Fibroblast of gingiva (primary cell): ENCODE measurements at regions not wholly inside any gene's neighbourhood (a gene's known extent, or its start where the extent isn't known, plus 50 kb on each side); places are given as distances from the start of the nearest gene placed in this dataset.
A peak's percentile ranks its signal among the peaks of the same experiment; 100 is the strongest.
"Not testable (repeated sequence)": the region's sequence is repeated elsewhere in the genome, so short reads cannot be mapped to it uniquely, and the experiment has no call there.

Source experiments
- DNase-seq: peaks from one replicate; pipeline ENCODE4 v3.0.0-alpha.2; 2011; ENCODE audit warnings: low read depth

DNA sequence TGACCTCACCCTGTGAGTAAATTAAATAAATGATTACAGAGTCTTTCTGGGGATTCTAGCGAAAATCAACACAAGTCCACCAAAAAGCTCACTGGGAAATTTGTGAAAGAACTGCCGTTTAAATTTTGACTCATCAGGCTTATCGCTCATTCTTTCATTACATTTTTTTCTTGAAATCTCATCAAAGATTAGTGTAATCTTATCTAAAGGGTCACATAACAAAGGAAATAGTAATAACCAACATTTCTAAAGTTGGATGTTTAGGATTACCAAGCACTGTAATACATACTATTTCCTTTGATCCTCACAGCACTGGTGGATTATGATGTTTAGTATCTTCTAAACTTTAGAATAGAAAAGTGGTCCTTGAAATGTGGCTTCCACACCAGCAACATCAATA lies 111.1 kb upstream of the CBLB start:
- DNase-seq, result no peak

DNA sequence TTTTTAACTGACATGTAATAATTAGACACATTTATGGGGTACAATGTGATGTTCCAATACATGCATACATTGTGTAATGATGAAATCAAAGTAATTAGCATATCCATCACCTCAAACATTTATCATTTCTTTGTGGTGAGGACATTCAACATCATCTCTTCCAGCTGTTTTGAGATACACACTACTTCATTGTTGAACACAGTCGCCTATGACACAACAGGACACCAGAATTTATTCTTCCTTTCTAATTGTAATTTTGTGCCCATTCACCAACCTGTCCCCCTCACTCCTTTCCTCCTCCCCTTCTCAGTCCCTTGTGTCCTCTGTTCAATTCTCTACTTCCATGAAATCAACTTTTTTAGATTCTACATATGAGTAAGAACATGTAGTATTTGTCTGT lies 113.4 kb upstream of the CBLB start:
- no peak for DNase-seq

DNA sequence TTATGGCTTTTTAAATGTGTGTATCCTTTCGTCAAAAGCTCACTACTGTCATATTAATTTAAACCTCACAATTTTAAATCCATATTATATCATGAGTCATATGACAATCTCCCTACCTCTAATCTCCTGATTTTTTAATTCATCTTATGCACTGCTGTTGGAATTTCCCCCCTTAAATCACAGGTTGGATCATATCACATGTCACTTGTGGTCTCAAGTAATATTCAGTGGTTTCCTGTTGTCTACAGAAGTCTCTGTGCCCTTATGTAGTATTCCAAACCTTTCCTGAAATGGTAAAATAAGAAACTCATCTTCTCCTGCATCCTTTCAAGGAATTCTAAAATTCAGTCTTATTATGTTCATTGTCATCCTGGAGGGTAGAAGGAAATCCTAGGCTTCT lies 116.0 kb upstream of the CBLB start:
- DNase-seq, result no peak

DNA sequence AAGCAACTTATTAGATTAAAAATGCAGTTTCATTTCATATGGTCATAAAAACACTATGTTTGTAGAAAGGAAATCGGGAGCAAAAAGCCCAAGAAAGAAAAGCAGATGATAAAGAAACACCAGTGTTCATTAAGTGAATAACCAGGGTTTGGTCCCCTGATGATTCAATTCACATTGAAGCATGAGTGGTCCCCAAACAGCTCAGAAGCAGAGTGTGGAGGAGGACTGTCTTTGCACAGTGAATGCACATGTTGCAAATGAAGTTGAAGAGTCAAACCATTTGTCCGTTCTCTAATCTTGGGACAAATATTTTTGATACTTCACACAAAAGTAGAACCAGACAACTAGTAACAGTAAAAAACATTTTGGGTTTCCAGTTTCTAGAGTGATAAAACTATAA lies 117.5 kb upstream of the CBLB start:
- not testable (repeated sequence) for DNase-seq

DNA sequence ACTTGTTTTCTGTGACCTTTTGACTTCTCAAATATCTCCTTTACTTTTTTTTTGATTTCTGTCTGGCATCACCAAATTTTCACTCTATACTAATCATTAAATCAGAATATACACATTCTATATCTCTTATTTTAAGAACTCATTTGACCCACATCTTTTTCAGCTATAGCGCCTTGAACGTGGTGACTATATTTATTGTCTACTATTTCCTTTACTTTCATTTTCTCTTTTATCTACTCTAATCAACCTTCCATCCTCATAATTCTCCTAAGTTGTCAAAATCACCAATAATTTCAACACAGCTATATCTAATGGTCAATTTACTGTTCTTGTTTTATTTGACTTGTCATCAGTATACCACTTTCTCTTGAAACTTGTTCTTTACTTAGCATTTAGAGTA lies 119.0 kb upstream of the CBLB start:
- DNase-seq, result no peak

DNA sequence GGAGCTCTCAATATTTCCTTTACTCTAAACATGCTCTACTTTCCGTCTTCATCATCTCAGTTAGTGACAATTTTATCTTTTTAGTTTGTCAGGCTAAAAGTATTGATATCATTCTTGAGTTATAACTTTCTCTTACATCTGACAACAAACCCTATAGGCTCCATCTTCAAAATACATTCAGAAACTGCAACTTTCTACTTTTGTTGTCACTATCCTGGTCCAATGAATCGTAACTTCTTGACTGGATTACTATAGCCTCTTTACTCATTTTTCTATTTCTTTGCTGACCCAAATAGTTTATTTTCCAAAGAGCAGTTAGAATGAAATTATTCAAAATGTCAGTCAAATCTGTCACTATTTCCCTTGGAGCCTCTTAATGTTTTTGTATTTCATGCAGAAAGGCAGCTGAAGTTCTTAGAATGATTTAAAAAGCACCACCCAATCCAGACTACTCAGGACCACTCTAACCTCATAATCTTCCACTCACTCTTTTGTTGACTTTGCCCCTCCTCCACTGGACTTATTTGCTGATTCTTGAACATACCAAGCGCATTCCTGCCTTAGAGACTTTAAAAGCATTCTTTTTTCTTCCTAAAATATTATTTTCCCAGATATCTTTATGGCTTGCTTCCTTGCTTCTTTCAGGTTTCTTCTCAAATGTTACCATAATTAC lies 119.9 kb upstream of the CBLB start:
- no peak for DNase-seq

DNA sequence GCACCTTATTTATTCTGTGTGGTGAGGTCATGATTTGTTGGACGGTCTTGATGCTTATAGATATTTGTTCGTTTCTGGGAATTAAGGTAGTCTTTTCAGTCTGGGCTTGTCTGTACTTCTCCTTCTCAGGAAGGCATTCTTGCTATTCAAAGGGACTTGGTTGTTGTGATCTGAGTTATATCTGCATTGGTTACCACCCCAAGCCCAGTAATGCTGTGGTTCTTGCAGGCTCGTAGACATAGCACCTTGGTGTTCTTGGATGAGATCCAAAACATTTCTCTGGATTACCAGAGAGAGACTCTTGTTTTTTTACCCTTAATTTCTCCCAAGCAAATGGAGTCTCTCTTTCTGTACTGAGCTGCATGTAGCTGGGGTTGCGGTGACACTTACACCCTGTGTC lies 128.0 kb upstream of the CBLB start:
- DNase-seq, result no peak

DNA sequence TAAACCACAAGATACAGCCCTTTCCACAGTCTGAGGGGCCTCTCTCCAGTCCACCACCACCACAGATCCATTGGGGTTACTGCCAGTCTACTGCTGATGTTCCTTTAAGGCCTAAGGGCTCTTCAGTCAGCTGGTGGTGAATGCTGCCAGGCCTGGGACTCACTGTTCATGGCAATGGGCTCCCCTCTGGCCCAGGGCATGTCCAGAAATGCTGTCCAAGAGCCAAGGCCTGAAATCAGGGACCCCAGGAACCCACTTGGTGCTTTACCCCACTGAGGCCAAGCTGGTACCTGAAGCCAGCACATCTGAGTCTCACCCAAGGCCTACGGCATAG lies 128.6 kb upstream of the CBLB start:
- no peak for DNase-seq

DNA sequence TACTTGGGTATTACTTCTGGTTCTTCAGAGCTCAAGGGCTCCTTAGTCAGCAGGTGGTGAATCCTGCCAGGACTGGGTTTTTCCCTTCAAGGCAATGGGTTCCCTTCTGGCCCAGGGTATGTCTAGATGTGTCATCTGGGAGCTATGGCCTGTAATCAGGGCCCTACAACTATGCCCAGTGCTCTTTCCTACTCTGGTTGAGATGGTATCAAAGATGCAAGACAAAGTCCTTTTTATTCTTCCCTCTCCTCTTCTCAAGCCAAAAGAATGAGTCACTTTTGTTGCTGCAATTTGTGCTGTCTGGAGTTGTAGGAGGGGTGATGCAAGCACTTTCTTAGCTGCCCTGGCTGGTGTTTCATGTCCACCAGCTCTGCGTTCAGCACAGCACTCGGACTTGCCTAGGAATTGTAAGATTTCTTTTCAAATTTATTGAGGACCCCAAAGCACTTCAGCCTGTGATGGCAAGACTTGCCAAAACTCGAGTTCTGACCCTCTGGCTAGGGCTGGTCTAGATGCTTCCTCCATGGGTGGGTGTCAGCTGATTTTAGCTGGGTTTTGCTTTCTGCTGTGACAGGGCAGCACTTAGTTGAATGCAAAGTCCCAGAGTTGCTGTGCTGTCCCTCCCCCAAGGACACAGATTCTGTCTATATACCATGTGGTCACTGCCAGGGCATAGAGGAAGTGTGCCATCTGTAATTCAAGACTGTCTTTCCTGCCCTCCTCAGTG lies 129.2 kb upstream of the CBLB start:
- DNase-seq, result peak; percentile 88

DNA sequence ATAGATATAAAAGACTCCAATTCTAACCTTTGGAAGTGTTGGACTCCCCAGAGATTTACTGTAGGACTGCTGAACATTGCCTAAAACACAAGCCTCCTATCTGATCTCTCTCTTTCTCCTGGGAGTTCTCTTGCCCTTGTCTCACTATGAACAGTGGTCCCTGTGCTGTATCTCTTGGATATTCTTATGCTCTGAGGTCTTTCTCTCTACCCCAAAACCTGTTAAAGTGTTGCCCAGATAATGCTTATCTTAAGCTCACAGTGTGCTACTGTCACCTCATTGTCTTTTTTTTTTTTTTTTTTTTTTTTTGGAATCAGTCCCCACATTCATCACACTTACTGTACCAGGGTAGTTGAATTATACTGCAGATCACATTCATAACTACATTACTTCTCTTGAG lies 131.0 kb upstream of the CBLB start:
- DNase-seq, result no peak

DNA sequence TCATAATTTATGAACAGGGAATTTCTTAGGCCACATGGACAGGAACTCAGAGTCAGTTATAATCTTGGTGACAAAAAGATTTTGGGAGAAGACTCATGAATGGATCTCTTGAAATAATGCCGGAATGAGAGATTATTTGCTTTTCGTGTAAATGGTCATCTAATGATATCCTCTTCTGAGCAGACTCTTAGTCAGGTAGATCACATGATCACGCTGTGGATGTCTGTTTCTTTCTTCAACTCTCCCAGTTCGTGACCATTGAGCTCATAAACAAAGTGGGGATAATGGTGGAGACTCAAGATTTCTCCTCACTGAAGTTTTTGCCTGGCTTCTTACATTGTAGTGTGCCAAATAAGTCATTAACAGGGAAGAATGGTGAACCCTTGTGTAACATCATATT lies 133.1 kb upstream of the CBLB start:
- DNase-seq, result no peak

DNA sequence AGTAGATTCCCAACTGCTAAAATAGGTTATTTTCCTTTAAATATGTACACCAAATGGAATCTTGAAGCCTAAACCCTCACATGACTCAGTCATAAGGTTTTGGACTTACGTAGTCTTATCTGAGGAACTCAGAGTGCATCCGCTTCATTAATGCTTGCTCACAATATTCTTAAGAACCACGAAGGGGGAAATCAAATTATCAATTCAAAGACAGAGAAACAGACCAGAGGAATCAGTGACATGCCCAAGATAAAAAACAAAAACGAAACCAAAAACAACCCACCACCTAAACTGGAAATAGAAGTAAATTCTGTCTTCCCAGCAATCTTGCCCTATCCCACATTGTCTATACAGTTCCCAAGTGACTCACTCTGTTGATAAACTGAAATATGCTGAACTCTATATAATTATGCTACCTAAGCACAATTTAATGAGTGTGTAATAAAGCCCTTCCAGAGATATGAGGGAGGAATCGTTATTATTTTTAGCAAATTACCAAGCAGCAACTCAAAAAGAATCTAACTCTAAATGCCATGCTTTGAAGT lies 135.4 kb upstream of the CBLB start:
- no peak for DNase-seq

DNA sequence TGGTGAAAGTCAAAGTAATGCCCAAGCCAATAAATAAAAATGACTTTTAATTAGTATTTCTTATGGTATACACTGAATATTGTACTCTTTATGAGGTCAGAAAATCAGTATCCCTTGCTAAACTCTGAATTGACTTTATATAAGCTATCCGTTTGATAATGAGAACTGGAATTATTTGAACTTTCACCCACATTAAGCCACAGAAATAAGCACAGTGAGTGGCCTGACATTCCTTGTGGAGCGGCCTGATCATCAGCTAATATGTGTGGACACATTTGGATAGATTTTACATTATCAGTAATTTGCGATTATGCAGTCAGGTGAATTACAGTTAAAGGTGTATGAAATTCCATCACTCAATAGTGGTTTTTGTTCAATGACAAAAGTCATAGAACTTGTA lies 136.0 kb upstream of the CBLB start:
- DNase-seq, result no peak

DNA sequence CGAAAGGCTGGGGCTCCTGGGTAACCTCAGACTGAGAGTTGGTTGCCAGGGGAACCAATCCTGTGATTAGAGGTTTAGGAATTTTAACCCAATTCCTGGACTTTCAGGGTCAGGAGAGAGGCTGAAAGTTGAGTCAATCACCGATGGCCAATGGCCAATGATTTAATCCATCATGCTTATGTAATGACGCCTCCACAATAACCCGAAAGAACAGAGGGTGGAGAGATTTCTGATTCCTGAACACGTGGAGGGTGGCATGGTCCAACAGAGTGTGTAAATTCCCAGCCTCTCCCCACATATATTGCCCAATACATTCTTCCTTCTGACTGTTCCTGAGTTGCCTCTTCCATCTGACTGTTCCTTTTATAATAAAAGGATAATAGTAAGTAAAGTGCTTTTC lies 137.2 kb upstream of the CBLB start:
- DNase-seq, result peak; percentile 59

DNA sequence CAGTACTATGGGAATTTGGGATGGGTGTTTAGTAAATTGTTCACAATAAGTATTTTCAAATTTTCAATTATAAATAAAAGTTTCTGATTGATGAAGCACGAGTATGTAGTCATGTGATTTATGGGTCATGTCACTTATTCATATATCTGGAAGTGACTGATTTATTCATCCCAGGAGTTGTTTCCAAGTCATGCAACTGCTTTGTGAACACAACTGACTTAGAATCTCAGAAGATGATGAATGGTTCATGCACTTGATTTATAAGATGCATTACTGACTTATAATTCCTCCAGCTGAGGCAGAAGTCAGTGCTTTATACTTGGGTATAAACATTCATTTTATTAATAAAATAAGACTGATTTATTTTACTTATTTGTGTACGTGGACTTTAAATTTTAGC lies 137.8 kb upstream of the CBLB start:
- no peak for DNase-seq

DNA sequence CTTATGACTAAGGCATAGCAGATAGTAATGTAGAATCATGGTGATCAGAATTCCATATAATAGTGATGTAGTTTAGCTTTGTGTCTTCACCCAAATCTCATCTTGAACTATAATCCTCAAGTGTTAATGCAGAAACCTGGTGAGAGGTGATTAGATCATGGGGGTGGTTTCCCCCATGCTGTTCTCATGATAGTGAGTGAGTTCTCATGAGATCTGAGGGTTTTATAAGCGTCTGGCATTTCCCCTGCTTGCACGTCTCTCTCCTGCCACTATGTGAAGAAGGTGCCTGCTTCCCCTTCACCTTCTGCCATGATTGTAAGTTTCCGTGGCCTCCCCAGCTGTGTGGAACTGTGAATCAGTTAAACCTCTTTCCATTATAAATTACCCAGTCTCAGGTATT lies 138.7 kb upstream of the CBLB start:
- no peak for DNase-seq

DNA sequence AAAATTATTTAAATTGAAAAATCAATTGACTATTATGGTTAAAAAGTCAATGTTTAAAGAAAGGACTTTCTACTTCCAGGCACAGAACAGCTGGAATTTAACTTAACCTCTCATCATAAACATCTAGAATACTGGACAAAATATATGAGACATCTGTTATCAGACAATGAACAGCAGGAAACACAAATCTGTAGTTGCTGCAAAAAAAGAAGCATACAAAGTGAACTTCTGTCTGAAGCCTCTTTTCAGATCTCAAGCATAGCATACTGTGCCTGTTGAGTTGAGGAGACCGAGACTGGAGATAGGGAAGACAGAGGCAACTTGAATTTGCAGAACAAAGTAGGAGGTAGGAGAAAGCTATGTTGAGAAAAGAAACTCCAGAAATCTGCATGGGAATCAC lies 140.0 kb upstream of the CBLB start:
- DNase-seq, result no peak

DNA sequence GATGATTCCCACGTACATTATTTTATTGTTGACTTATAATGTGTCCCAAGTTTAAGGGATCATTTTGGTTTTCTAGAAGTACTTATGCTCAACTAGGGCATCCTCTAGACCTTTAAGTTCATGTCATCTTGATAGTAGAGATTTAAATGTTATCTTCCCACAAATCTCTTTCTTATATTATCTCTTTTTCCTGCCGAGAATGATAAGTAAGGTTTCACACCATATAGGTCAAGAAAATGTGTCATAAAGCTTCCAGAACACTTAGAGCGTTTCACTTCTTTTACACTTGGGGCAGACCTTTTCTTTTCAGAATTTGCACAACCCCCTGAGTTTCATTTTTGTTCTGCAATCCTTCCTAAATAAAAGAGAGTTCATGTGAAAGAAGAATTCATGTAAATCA lies 142.0 kb upstream of the CBLB start:
- no peak for DNase-seq

DNA sequence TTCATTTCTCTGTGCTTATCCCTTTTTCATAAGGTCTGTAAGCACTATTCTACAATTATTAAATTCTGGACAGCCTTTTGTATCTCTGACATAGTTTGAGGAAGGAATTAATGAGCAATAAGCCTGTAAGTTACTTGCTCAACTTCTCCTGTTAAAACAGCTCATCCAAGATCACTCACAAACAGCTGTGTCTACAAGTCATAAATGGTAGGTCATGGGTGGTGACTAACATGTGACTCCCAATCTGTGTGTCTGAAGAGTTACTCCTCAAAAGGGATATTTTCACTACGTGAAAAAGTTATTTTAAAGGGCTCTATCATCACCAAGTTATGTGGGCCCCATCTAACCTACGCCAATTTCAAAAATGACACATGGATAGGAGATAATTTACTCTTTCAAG lies 145.2 kb upstream of the CBLB start:
- peak; percentile 79 for DNase-seq

DNA sequence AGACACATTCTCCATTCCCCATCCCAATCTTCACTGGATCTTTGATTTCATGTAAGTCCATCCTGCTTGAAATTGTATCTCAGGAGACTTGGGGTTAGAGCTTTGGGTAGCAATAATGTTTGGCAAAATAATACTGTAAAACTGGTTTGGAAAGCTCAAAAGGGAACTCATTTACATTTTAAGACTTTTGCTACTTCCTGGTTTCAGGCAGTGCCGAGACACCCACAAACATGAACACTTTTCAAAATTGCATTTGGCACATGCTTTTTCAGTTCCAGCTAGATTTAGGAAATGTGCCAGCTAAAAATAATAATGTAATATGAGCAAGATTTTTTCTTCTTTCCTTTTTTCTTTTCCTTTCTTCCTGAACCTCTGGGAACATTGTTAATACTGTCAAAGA lies 145.7 kb upstream of the CBLB start:
- DNase-seq, result no peak

DNA sequence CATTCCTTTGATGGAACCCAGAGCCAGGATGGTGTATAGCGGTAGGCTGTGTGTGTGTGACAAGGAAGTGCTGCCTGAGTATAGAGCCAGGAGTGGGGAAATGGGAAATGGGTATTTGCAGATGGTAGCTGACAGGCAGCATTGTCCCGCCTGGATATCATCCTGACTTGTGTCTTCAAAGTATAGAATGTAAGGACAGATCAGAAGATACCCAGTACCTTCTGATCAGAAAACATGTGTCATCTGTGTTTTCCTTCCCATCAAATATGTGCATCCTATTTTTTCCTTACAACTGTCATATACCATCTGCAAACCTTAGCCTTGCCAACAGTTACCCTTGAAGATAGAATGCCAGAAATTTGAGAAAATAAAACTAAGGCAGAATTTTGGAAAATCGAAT lies 146.2 kb upstream of the CBLB start:
- DNase-seq, result no peak

DNA sequence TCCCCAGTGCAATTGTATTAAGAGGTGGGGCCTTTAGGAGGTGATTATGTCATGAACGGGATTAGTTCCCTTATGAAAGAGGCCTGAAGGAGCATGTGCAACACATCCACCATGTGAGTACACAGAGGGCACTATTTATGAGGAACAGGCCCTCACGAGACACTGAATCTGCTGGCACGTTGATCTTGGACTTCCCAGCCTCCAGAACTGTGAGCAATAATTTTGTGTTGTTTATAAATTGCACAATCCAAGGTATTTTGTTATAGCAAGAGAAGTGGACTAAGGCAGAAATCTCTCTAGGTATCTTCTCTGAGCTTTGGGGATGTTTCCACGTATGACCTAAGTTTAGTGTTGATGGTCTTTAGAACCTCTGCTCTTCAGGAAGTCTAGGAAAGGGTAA lies 149.3 kb upstream of the CBLB start:
- no peak for DNase-seq

DNA sequence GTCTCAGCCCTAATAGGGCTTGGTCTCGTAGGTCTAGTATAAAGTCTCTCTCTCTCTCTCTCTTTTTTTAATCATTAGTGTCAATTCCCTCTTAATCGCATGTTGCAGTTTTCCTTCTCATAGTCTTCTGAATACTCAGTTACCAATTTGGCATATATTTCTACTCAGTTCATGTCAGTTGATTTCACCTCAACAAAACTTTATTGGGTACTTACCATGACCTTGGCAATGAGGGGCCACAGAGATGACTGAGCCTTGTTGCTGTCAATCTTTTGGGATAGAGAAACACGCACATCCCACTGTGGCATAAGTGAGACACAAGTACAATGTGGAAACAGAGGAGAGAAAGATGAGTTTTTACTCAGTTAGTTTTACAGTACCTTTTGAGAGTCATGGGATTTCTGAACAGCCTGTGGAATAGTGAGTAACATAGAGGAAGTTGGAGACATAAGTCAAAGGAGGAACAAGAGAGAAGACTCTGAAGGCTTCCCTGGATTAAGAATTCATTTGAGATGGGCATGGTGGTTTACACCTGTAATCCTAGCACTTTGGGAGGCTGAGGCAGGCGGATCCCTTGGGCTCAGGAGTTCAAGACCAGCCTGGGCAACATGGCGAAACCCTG lies 150.2 kb upstream of the CBLB start:
- DNase-seq, result no peak

DNA sequence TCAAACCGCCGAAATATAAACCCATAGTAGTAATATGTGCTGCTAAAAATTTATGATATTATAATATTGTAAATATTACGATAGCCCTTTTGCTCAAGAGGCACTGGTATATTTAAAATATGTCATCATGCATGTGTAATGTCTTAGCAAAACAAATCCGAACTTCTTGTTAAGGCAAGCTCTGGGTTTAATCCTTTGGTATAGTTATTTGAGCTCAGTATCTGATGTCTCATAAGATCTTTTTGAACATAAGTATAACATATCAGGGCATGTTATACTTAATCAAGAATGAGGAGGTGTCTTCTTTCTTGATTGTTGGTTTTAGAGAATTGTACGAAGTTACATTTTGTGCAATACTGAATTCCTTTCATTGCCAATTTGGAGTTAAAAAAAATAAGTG lies 154.1 kb upstream of the CBLB start:
- peak; percentile 17 for DNase-seq
